Caki2 (cell line): ENCODE measurements at regions not wholly inside any gene's neighbourhood (a gene's known extent, or its start where the extent isn't known, plus 50 kb on each side); places are given as distances from the start of the nearest gene placed in this dataset.
A peak's percentile ranks its signal among the peaks of the same experiment; 100 is the strongest.
"Not testable (repeated sequence)": the region's sequence is repeated elsewhere in the genome, so short reads cannot be mapped to it uniquely, and the experiment has no call there.

ENCODE experiments used
- DNase-seq: peaks from one replicate; pipeline ENCODE4 v3.0.0-alpha.2; 2015; ENCODE audit warnings: low read depth
- in situ Hi-C: cut with HindIII; loops from 2 replicates; pipeline ENCODE4 v1.10.0; 2016; ENCODE audit warnings: low sequenced_read_pairs, low pct_unique_long_range_greater_than_20kb, mixed read lengths

DNA sequence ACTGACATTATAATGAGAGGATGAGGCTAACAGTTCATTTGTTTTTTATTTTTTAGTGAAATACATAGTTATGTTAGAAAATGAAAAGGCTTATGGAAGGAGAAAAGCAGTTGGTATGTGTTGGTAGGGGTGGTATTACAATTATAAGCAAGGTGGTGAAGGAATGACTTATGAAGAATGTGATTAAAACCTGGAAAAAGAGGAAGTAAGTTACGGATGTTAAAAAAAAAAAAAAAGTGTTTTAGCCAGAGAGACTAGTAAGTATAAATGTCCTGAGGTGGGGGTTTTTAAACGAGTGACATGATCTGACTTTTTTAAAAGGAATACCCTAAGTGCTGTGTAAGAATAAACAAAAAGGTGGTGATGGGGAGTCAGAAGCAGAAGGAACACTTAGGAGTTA is 206.8 kb downstream of the IL15 start:
- no peak for DNase-seq
- in situ Hi-C loops: no loop called here

- in situ Hi-C loops: no loop called here
- DNase-seq: no peak
These were observed 209.5 kb downstream of the IL15 start for GRCh38 chr4:141845901-141846300.

DNA sequence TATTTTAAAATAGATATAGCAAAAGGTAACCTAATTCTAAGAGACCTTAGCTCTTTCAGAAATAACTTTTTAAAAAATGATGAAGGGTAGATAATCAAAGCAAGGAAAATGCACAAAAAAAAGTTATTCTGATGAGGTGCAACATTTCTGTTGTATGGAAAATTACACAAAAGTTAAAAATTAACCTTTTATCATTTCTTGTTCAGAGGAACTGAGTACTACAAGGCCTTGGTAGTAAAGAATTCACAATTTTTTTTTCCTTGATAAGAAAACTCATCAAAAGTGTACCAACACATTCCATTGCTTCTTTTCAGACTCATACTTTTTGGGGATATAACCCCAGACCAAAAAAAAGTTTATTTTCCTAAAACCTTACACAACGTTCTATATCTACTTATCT is 213.0 kb downstream of the IL15 start:
- no peak for DNase-seq
- in situ Hi-C loops: no loop called here

GRCh38 chr4:141849778-141850177 is 213.4 kb downstream of the IL15 start:
- no peak for DNase-seq
- in situ Hi-C loops: no loop called here

- no peak for DNase-seq
- in situ Hi-C loops: no loop called here
These were observed 215.0 kb downstream of the IL15 start for GRCh38 chr4:141851246-141851891.

GRCh38 chr4:141853091-141853764 is 216.8 kb downstream of the IL15 start:
- in situ Hi-C loops: no loop called here
- DNase-seq: peak; percentile 8

GRCh38 chr4:141858437-141858836 is 222.1 kb downstream of the IL15 start:
- DNase-seq: no peak
- in situ Hi-C loops: no loop called here

DNA sequence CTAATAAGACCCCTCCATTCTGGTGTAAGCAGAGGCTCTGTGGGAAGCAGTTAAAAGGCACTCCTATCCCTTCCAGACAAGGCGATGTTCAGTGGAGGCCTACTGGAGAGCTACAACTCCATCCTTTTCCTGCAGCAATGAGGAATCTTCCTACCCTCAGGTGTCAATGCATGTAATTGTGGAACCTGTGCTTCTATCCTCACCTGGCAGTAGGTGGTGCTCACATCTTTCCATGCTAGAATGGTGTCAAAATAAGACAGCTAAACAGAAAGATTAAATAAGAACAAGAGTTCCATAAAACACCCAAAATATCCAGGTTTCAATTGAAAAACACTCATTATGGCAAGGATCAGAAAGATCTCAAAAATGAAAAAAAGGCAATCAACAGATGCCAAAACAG is 224.6 kb downstream of the IL15 start:
- no peak for DNase-seq
- in situ Hi-C loops: no loop called here

DNA sequence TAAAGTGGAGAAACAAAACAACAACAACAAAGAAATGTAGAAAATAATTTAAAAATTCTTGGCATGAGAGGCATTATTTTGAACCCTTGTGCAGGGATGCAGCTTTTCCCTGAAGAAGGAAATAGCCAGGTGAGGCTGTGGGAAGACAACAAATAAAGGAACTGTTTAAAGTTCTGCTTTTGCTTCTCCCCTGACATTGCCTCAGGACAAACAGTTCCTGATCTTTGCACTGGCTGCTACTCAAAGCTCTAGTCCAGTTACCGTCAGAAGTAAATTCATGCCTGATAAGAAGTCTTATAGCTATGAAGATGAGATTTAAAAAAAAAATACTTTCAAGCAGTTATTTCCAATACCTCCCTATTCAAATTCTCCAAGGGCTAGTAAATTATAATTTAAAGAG is 233.8 kb downstream of the IL15 start:
- in situ Hi-C loops: no loop called here

DNA sequence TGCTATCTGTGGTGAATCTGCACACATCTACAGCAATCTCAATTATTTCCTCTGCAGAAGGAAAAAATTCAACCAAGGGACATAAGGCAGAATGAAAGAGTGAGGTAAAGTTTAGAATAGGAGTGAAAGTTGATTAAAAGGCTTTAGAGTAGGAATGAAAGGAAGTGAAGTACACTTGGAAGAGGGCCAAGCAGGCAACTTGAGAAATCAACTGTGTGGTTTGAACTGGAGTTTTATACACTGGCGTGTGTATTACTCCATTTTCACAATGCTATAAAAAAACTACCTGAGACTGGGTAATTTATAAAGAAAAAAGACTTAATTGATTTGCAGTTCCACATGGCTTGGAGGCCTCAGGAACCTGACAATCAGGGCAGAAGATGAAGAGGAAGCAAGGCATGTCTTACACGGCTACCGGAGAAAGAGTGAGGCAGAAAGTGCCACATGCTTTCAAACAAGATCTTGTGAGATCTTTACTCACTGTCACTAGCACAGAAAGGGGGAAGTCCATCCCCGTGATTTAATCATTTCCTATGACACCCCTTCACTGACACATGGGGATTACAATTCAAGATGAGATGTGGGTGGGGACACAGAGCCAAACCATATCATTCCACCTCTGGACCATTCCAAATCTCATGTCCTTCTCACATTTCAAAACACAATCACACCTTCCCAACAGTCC is 234.8 kb downstream of the IL15 start:
- DNase-seq: no peak
- in situ Hi-C loops: no loop called here

More for the DNA sequence above, 233.8 kb downstream of the IL15 start:
- no peak for DNase-seq

GRCh38 chr4:141882650-141883049 is 246.3 kb downstream of the IL15 start:
- in situ Hi-C loops, DNase-seq: not testable (repeated sequence)

DNA sequence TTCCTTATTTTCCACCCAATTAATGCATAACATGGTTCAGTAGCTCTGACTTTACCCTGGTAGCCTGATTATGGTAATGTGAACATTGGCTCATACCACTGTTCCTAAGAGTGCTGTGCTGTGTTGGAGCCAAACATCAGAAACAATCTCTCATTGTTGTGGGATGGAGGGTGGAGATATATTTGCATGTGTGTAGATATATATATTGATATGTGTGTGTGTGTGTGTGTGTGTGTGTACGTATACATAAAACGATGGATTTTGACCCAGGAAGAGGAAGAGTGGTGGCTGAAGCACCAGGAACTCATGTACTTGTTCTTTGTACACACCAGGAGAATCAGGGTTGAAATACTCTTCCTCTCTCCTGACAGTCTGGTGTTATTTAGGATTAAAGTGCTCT is 247.7 kb downstream of the IL15 start:
- DNase-seq: no peak
- in situ Hi-C loops: no loop called here

GRCh38 chr4:141885112-141885511 is 248.7 kb downstream of the IL15 start:
- in situ Hi-C loops: no loop called here
- no peak for DNase-seq

- no peak for DNase-seq
- in situ Hi-C loops: no loop called here
These were observed 253.9 kb downstream of the IL15 start for GRCh38 chr4:141890279-141890678.

DNA sequence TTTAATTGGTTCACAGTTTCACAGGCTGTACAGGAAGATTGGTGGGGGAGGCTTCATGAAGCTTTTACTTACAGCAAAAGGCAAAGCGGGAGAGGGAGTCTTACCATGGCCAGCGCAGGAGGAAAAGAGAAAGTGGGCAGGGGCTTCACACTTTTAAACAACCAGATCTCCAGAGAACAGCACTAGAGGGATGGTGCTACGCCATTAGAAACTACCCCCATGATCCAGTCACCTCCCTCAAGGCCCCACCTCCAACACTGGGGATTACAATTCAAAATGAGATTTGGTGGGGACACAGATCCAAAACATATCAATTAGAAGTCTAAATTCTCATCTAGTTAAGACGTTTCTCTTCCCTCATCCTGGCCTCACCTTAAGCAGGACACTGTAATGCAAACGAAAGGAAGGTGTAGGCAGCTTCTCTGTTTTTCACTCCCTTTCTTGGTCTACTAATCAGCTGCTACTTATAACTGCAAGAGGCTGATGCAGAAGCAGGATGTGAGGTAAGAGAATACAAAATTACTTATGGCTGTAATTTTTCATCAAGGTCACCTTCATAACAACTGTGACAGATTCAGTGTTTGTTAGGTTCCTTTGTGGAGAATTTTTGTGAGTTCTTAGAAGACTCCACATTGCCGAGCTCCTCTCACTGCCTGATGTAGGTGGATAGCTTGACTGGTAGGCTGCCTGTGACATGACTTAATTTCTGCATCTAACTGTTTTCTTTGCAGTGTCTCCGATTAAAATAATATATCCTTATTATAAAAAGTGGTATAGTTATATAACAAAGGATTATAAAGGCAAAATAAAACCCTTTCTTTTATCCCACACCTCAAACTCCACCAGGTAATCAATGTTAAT is 255.1 kb downstream of the IL15 start:
- DNase-seq: no peak
- in situ Hi-C loops: no loop called here

DNA sequence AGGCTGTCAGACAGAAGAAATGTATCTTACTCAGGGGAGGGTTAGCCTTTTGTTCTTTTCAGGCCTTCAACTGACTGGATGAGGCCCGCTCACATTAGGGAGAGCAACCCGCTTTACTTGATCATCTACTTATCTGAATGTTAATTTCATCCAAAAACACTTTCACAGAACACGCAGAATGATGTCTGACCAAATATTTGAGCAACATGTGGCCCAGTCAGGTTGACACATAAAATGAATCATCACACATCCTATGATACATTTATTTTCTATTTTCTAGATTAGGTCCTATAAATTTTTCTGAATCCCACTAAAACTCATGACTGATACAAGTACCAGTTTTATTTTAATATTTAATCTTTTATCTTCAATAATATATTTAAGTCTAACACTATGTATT is 260.3 kb downstream of the IL15 start:
- in situ Hi-C loops: no loop called here
- DNase-seq: no peak

DNA sequence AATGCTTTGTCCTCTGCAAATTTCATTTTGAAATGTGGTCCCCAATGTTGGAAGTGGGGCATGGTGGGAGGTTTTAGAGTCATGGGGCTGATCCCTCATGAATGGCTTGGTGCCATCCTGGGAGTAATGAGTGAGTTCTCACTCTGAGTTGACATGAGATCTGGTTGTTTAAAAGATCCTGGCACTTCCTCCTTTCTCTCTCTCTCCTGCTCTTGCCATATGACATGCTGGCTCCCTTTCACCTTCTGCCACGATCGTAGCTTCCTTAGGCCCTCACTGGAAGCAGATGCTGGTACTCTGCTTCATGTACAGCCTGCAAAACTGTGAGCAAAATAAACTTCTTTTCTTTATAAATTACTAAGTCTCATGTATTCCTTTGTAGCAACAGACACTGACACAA is 262.0 kb downstream of the IL15 start:
- in situ Hi-C loops: no loop called here
- DNase-seq: no peak

DNA sequence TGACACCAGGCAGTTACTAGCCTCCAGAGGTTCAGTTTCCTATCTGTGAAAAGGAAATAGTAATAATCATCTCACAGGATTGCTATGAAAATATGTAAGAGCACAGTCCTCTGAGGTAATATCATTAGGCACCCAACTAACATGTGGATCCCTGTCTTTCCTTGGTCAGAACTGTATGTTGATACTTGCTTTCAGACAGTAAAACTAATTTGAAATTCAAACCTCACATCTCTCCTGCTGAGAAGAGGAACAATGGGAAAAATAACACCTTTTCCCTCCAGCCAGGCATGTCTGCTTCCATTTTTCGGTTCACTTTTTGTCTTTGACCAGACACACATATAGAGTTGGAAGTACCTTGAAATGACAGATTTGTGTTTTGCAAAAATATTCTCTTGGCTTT is 262.7 kb downstream of the IL15 start:
- in situ Hi-C loops: no loop called here
- DNase-seq: no peak

- DNase-seq: no peak
- in situ Hi-C loops: no loop called here
These were observed 263.2 kb downstream of the IL15 start for GRCh38 chr4:141899541-141899940.
